ENCODE measurements at regions not wholly inside any gene's neighbourhood (a gene's known extent, or its start where the extent isn't known, plus 50 kb on each side); places are given as distances from the start of the nearest gene placed in this dataset.

- no peaks in the 10 kb centered on the region for H3K9me3 Mint-ChIP-seq (ENCODE audit: unreplicated experiment)
- no peaks in the 10 kb centered on the region for H3K36me3 Mint-ChIP-seq (ENCODE audit: insufficient read depth, unreplicated experiment)
- no peak for DNase-seq
- no peak overlapping the region for H3K4me3 Mint-ChIP-seq (ENCODE audit: unreplicated experiment)
- intact Hi-C loops (cut with micrococcal nuclease; ENCODE audit: unreplicated experiment), result no loop called here
- Histone ChIP-seq H3K27me3 (replicated peaks; ENCODE audit: control insufficient read depth, insufficient read depth, low read length) (no peaks in the 10 kb centered on the region), H3K9me3 (no peaks in the 10 kb centered on the region), H3K4me3 (ENCODE audit: low read depth, low read length) (no peak overlapping the region), H3K36me3 (ENCODE audit: control insufficient read depth, insufficient read depth, low read length) (no peaks in the 10 kb centered on the region), H3K4me1 (peaks cover 24% of the 10 kb centered on the region; the same call in 1 of the 2 replicates)
- POLR2A ChIA-PET, result no interaction called here
- H3K4me1 Mint-ChIP-seq (ENCODE audit: low read depth, unreplicated experiment), result peaks cover 27% of the 10 kb centered on the region
- CTCF ChIA-PET, result no interaction called here
- BruUV-seq (replicated peaks), result no TSS peak
- H3K27me3 Mint-ChIP-seq (ENCODE audit: insufficient read depth, unreplicated experiment), result no peaks in the 10 kb centered on the region
- H3K27ac Mint-ChIP-seq (ENCODE audit: unreplicated experiment), result no peak overlapping the region
- TF ChIP-seq CTCF (IDR thresholded peaks at IDR 0.05; ENCODE audit: insufficient read depth in 1 of 2, low read depth in 1 of 2, low read length in 1 of 2, severe bottlenecking in 1 of 2, unreplicated experiment in 1 of 2), result no peak
Measured at GRCh38 chr6:3506751-3507383, 50.0 kb upstream of the SLC22A23 start.

All from Caco-2 (cell line).